ENCODE measurements at regions not wholly inside any gene's neighbourhood (a gene's known extent, or its start where the extent isn't known, plus 50 kb on each side); places are given as distances from the start of the nearest gene placed in this dataset.

- TF ChIP-seq CTCF (conservative IDR thresholded peaks at IDR 0.05; ENCODE audit: low read depth, low read length): no peak
- no peak for TF ChIP-seq EZH2 (IDR thresholded peaks at IDR 0.05; ENCODE audit: borderline replicate concordance, low read depth, low read length, poor library complexity, severe bottlenecking)
Observed at GRCh38 chr17:71530248-71530647, 590.6 kb upstream of the SOX9 start.
